GM03348 (cell line): ENCODE measurements at regions not wholly inside any gene's neighbourhood (a gene's known extent, or its start where the extent isn't known, plus 50 kb on each side); places are given as distances from the start of the nearest gene placed in this dataset.

Experiments used
- DNase-seq: peaks from one replicate; pipeline ENCODE4 v3.0.0; 2012; ENCODE audit warnings: low spot score

DNA sequence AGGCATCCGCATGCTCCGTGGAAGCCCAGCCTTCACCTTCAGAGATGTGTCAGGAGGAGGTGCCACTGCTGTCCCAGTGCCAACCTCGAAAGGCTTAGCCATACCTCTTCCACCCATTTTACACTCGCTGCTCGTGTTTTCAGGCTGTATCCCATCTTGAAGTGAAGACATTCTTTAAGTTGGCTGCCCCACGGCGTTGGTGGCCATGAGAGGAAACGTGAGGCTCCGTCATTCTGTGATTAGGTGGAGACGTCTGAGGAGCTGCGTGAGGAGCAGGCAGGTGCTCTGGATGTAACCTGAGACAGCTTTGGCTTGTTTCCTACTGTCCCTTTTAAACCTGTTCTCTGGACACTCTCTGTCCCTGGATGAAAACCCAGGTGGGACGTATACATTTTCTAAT is 159.9 kb upstream of the RNF32 start:
- no peak for DNase-seq

GRCh38 chr7:156479596-156479995 is 161.0 kb upstream of the RNF32 start:
- DNase-seq, result no peak

- DNase-seq, result no peak
These were observed 162.1 kb upstream of the RNF32 start for GRCh38 chr7:156478486-156478885.

DNA sequence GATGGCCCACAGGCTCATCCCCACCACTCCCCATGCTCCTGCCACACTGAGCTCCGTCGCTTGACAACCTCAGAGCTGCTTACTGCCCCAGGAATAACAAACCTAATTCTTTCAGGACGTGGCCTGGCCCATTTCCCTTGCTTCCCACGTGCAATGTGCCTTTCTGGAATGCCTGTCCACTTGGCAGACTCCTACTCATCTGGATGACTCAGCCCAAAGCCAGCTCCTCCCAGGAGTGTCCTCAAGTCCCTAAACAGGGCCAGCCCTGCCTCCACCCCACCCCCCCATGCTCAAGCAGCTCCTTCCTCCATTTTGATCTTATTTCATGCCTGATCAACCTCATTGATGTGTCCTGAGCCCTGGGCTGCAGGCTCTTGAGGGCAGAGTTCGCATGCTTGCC is 164.9 kb upstream of the RNF32 start:
- peak; percentile 31 for DNase-seq

DNA sequence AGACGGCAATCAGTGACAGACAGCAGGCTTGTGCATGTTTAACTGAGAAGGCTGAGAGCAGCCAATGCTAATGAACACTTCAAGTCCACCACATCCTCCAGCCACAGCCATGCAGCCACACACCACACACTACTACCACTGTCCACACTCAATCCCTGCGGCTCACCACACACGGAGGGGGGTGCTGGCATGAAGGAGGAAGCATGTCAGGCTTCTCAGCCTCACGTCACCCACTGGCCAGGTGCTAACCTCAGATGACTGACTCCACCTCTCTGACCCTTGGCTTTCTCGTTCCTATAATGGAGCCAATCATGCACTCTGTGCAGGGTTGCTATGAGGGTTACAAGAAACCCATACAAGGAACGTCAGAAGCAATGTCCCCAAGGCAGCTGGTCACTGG is 165.4 kb upstream of the RNF32 start:
- no peak for DNase-seq

DNA sequence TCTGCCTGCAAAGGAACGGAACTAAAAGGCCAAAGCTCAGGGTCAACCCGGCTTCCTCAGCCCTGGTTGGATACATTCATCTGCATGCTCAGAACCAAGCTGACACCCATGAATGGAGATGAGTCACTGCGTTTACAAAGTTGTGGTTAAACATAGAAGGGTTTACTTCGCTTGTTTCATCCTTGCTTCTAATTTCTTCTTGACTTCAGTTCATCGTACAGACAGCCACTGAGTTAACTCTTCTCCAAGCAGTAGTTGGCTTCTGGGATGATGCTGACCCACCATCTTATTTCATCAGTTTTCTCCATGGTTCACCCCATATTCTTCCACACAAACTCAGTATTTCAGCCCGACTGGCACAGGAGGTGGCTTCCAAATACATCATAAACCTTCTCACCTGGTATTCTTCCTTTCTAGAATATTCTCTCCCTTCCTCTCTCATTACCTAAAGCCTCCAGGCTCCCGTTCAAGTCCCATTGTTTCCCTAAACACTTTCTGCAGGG is 166.3 kb upstream of the RNF32 start:
- peak; percentile 19 for DNase-seq

DNA sequence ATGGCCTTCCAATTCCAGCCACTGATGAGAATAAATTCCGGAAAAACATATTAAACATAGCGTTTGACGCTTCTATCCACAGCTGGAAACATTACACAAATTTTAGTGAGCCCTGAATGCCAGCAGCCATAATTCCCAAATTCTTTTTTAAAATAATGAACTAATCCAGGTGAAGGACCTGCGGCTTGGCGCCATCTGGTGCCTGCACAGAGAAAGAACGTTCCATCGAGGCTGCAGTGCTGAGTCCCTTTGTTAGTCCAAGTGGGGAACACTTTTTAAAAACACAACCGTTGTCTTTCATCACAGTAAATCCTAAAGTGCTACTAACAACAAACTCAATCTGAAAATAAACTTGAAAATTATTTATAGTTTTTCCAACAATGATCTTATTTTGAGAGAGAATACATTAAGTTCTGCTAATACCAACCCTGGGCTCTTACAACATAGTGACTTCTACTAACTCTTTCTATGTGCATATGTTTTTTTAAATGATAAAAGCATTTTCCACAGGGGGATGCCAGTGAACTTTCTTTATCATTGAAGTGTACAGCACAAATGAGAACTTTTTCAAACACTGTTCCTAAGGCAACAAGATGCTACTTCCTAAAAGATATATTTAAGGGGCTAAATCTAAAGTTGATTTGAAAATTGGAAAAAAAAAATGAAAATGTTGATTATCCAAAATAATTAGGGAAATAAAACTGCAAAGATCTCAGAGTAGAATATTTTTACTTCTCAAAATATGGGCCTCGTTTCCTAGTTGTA is 166.9 kb upstream of the RNF32 start:
- peak; percentile 24 for DNase-seq

GRCh38 chr7:156472267-156472666 is 168.3 kb upstream of the RNF32 start:
- DNase-seq, result no peak

- DNase-seq, result no peak
These were observed 169.9 kb upstream of the RNF32 start for GRCh38 chr7:156470399-156471320.

DNA sequence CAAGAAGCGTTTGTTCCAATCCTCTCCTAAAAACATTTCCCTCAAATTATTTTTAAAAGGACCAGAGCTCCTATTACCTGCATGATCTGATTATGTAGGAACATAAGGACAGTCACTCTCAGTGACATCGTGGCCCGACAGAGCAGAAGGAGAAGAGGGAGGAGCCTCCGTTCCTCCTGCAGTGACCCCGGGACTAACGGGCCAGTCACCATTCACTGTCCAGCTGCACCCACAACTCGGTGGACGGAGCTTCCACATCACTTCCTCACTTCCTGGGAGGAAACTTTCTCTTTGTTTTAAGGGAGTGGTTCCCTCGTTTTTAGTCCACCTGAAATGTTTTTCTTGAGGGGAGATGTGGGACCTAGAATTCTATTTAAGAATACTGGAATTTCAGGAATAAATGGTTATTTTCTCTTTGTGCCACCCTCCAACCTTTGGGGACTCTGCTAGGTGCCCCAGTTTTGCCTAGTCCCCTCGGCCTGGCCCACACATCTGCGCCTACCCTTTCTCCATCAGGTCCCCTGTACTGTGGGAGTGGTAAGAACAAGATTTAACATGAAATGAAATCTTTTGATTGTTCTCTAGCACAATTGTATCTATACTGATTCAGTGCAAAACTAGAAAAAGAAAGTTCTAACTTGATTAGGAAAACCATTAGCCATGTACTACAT is 173.5 kb upstream of the RNF32 start:
- no peak for DNase-seq

DNA sequence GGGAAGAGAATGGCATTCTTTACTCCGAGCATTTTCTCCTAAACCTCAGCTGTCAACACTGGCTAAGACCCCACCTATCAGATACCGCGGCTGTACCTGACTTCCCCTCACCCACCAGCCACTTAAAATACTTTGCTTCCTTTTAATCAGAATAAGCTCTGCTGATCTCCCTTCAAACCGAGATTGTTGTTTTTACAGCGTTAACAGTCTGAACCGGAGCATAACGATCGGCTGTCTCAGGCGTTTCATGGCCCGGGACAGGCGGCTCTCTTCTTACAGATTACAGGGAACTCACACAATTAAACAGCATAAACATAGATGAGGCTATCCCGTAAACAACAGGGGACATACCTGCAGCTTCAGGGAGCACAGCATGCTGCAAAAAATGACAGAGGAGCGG is 174.3 kb upstream of the RNF32 start:
- no peak for DNase-seq

GRCh38 chr7:156465186-156465585 is 175.4 kb upstream of the RNF32 start:
- DNase-seq, result no peak

GRCh38 chr7:156464339-156464738 is 176.2 kb upstream of the RNF32 start:
- no peak for DNase-seq

DNA sequence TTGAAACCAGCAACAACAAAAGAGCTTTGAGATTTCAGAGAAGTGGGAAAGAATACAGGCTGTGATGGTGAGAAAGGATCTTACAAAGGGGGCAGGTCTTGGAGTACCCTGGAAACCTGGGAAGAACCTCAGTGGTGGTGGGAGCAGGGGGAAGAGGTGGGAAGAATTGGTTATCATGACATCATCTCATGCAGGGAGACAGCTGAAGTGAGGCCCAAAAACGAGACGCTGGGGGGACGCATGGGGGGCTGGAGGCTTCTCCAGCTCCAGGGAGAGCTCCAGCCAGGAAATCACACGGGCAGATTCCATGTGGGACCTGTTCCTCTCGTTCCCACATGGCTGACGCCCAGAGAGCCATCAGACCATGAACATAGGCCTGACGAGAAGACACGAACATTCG is 177.3 kb upstream of the RNF32 start:
- DNase-seq, result no peak

- DNase-seq, result no peak
These were observed 178.5 kb upstream of the RNF32 start for GRCh38 chr7:156461881-156462665.

- no peak for DNase-seq
These were observed 179.5 kb upstream of the RNF32 start for GRCh38 chr7:156460858-156461627.

DNA sequence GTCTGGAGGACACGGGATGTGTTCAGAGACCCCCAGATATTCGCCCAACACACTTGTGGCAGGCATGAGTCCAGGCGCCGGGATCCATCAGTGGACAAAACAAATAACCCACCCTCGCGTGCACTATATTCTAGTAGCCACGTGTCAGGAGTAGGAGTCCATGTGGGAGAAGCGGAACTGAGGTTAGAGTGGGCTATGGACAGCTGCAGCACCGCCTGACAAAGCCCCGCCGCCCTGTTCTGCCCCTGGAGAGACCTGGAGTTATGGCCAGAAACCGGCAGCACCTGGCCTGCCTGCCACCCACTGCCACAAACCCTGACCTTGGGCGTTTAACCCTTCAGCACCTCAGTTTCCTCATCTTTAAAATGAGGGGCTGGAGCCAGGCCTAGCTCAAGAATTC is 181.0 kb upstream of the RNF32 start:
- DNase-seq, result no peak

- DNase-seq, result no peak
These were observed 181.5 kb upstream of the RNF32 start for GRCh38 chr7:156459067-156459466.

GRCh38 chr7:156458011-156458410 is 182.6 kb upstream of the RNF32 start:
- DNase-seq, result no peak

DNA sequence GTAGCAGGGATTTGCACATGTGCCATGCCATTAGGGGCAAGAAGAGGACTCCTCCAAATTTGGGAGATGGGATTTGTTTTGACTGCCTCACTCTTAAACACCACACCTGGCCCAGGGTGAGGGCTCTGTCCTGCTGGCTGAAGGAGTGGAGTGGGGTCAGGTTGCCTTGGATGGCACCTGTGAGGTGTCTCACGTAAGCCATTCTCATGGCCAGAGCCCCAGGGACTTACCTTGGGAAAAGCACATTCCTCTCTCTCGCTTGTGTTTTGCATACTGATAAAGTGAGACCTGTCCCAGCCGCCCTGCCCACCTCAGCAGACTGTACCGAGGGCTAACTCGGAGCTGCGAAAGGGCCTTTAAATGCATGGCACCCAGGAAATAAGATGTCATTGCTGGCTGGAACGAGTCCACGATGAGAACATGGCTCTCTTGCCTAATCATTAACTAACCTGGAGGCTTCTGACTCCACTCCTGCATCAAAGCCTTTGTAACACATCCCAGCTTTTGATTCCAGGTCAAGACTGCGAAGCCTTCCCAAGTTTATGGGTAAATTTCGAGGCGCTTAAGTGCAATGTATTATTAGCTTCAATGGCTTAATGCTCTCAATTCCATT is 184.0 kb upstream of the RNF32 start:
- DNase-seq, result no peak

DNA sequence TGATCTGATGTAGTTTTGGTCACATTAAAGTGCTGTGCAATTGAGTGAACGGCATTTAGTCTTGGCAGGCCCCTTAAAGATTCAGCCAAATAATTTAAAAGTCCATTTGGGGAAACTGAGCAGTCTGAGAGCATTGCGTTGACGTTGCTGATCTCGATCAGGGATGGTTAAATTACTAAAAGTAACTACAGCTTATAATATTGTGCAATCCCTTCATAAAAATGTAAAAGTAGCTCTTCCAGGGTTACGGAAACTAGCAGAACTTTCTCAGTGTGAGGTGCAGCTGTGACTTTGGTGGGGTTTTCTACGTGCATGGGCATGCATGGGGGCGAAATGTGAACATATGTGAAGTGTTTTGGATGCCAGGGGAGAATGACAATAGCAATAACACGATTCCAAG is 184.5 kb upstream of the RNF32 start:
- DNase-seq, result no peak
